Fibroblast of lung (primary cell): ENCODE measurements at regions not wholly inside any gene's neighbourhood (a gene's known extent, or its start where the extent isn't known, plus 50 kb on each side); places are given as distances from the start of the nearest gene placed in this dataset.

Experiments
- DNase-seq, 2 donors: peaks; one replicate each; pipeline versions ENCODE4 v3.0.0 to v3.0.0-alpha.2; 2010; ENCODE audit warnings: low read depth in 2 of 2
- H2AFZ ChIP-seq: 2 replicates; pipeline ENCODE4 v1.5.1; 2012; ENCODE audit warnings: low read length, control low read depth, inconsistent platforms
- H3K27ac ChIP-seq: 2 replicates; pipeline ENCODE4 v1.5.1; 2011; ENCODE audit warnings: low read length, control low read depth; ENCODE audit not compliant: insufficient read depth
- H3K27me3 ChIP-seq: 2 replicates; pipeline ENCODE4 v1.5.1; 2011; ENCODE audit warnings: mild to moderate bottlenecking, low read length; ENCODE audit not compliant: control insufficient read depth, insufficient read depth
- H3K36me3 ChIP-seq: 2 replicates; pipeline ENCODE4 v1.5.1; 2011; ENCODE audit warnings: low read length; ENCODE audit not compliant: control insufficient read depth, insufficient read depth
- H3K4me1 ChIP-seq: 2 replicates; pipeline ENCODE4 v1.5.1; 2011; ENCODE audit warnings: low read length; ENCODE audit not compliant: control insufficient read depth, insufficient read depth; ENCODE audit errors: extremely low read depth
- H3K4me2 ChIP-seq: 2 replicates; pipeline ENCODE4 v1.5.1; 2011; ENCODE audit warnings: low read length, control low read depth; ENCODE audit not compliant: insufficient read depth; ENCODE audit errors: extremely low read depth
- H3K4me3 ChIP-seq, 4 experiments: fragments of 200-600 bp in 1 of 4; sonication (generic) in 1 of 4; replicated peaks in 1 of 4; 2 replicates each; pipeline ENCODE4 v1.5.1; 2011 to 2016; ENCODE audit warnings: low read length in 4 of 4, low read depth in 3 of 4, mild to moderate bottlenecking in 3 of 4, control low read depth in 2 of 4, inconsistent platforms in 1 of 4, mixed read lengths in 1 of 4; ENCODE audit not compliant: insufficient read depth in 1 of 4; ENCODE audit errors: control extremely low read depth in 1 of 4
- H3K79me2 ChIP-seq: 2 replicates; pipeline ENCODE4 v1.5.1; 2012; ENCODE audit warnings: mild to moderate bottlenecking, low read length, inconsistent platforms; ENCODE audit not compliant: control insufficient read depth, insufficient read depth
- H3K9ac ChIP-seq: 2 replicates; pipeline ENCODE4 v1.5.1; 2011; ENCODE audit warnings: mild to moderate bottlenecking, low read length, control low read depth; ENCODE audit not compliant: insufficient read depth
- H3K9me3 ChIP-seq: 2 replicates; pipeline ENCODE4 v1.5.1; 2012; ENCODE audit warnings: low read depth, low read length; ENCODE audit not compliant: control insufficient read depth, insufficient read depth
- H4K20me1 ChIP-seq: 2 replicates; pipeline ENCODE4 v1.5.1; 2011; ENCODE audit warnings: low read length; ENCODE audit not compliant: control insufficient read depth, insufficient read depth; ENCODE audit errors: extremely low read depth
- CTCF ChIP-seq, 2 donors: IDR thresholded peaks in 1 of 2; conservative IDR thresholded peaks in 1 of 2; 1 replicate in 1 of 2; 2 replicates in 1 of 2; pipeline ENCODE4 v1.5.1; 2011 to 2012; ENCODE audit warnings: low read length in 2 of 2, control low read depth in 1 of 2, inconsistent platforms in 1 of 2, low read depth in 1 of 2, mild to moderate bottlenecking in 1 of 2
- EZH2 ChIP-seq: IDR thresholded peaks from 2 replicates; pipeline ENCODE4 v1.5.1; 2012; ENCODE audit warnings: low read length, control low read depth, mild to moderate bottlenecking; ENCODE audit errors: missing control alignments

- Histone ChIP-seq H3K27ac (no peak overlapping the region), H3K9ac (no peak overlapping the region), H3K4me1 (peaks cover 5% of the 10 kb centered on the region), H3K9me3 (no peaks in the 10 kb centered on the region), H4K20me1 (no peaks in the 10 kb centered on the region), H3K4me2 (no peak overlapping the region), H2AFZ (no peak overlapping the region), H3K79me2 (no peaks in the 10 kb centered on the region), H3K4me3 (no peak overlapping the region), H3K27me3 (no peaks in the 10 kb centered on the region), H3K36me3 (no peaks in the 10 kb centered on the region)
- DNase-seq = peak in 1 of 2 donors; percentile 41
- TF ChIP-seq CTCF (conservative IDR thresholded peaks at IDR 0.05 in 1 of 2, IDR thresholded peaks at IDR 0.05 in 1 of 2; ENCODE audit: low read depth in 1 of 2, low read length in 2 of 2) (no peak), EZH2 (no peak)
These were observed 52.6 kb upstream of the EPS8L3 start for GRCh38 chr1:109816175-109816811.

GRCh38 chr1:109815809-109816174 lies 52.1 kb upstream of the EPS8L3 start:
- Histone ChIP-seq H3K4me2 (no peak overlapping the region), H4K20me1 (no peaks in the 10 kb centered on the region), H3K9ac (no peak overlapping the region), H3K4me1 (peaks cover under 1% of the 10 kb centered on the region), H3K9me3 (no peaks in the 10 kb centered on the region), H3K27me3 (no peaks in the 10 kb centered on the region), H3K4me3 (no peak overlapping the region), H3K27ac (no peak overlapping the region), H3K79me2 (no peaks in the 10 kb centered on the region), H3K36me3 (no peaks in the 10 kb centered on the region), H2AFZ (no peak overlapping the region)
- TF ChIP-seq EZH2 = no peak
- TF ChIP-seq CTCF (conservative IDR thresholded peaks at IDR 0.05 in 1 of 2, IDR thresholded peaks at IDR 0.05 in 1 of 2; ENCODE audit: low read depth in 1 of 2, low read length in 2 of 2) = no peak
- no peak for DNase-seq

GRCh38 chr1:109814993-109815786 lies 51.5 kb upstream of the EPS8L3 start:
- Histone ChIP-seq H3K27ac (no peak overlapping the region), H3K4me1 (no peaks in the 10 kb centered on the region), H3K4me2 (no peak overlapping the region), H3K79me2 (no peaks in the 10 kb centered on the region), H3K9me3 (no peaks in the 10 kb centered on the region), H2AFZ (no peak overlapping the region), H3K36me3 (no peaks in the 10 kb centered on the region), H3K27me3 (no peaks in the 10 kb centered on the region), H3K9ac (no peak overlapping the region), H4K20me1 (no peaks in the 10 kb centered on the region), H3K4me3 (no peak overlapping the region)
- DNase-seq = no peak
- TF ChIP-seq CTCF (conservative IDR thresholded peaks at IDR 0.05 in 1 of 2, IDR thresholded peaks at IDR 0.05 in 1 of 2; ENCODE audit: low read depth in 1 of 2, low read length in 2 of 2) = no peak
- no peak for TF ChIP-seq EZH2
